ENCODE measurements at regions not wholly inside any gene's neighbourhood (a gene's known extent, or its start where the extent isn't known, plus 50 kb on each side); places are given as distances from the start of the nearest gene placed in this dataset.

DNA sequence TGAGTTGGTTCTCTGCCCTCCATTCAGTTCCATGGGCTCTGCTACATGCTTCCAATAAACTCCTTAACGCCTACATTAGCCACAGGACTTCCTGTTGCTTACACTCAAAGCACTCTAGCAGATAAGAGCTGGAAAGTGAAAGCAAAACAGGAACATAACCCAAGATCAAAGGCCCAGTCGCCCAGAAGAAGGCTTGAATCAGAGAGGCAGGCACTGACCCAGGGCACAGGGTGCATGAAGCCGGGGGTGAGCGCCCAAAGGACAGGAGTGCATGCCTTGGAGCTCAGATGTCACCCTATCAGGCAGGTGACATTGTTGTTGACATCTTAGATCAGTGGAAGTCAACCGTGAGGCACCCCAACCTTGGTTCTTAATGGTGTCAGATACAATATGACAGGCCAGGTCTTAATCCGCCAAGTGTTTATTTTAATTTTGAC, 235.1 kb downstream of the UACA start (continued):
- TF ChIP-seq ZBTB40 (IDR thresholded peaks at IDR 0.05) (0 out of 2 replicates have a peak, but pooled peaks have one; percentile 46), ZBTB40 (CRISPR knock-in tag; IDR thresholded peaks at IDR 0.05) (no peak), SMC3 (conservative IDR thresholded peaks at IDR 0.05; ENCODE audit: insufficient read depth, low read depth, low read length) (no peak), THRAP3 (IDR thresholded peaks at IDR 0.05; ENCODE audit: borderline replicate concordance) (no peak), ELF4 (CRISPR knock-in tag; IDR thresholded peaks at IDR 0.05) (peak; percentile 52; the same call in 1 of the 2 replicates), GABPB1 (CRISPR knock-in tag; IDR thresholded peaks at IDR 0.05) (peak; percentile 17; the same call in 1 of the 2 replicates), ZBTB9 (CRISPR knock-in tag; IDR thresholded peaks at IDR 0.05) (peak; percentile 45; the same call in 1 of the 2 replicates), ETV1 (tag; conservative IDR thresholded peaks at IDR 0.05; ENCODE audit: low read depth) (peak; percentile 86), RFX5 (IDR thresholded peaks at IDR 0.05; ENCODE audit: low read depth, low read length) (no peak), ATF1 (CRISPR knock-in tag; IDR thresholded peaks at IDR 0.05) (no peak), ATF1 (tag; IDR thresholded peaks at IDR 0.05) (peak; percentile 18; the same call in 1 of the 2 replicates), RBBP5 (IDR thresholded peaks at IDR 0.05; ENCODE audit: borderline replicate concordance, insufficient read depth, low read length, poor library complexity, severe bottlenecking) (no peak), SPI1 (IDR thresholded peaks at IDR 0.05; ENCODE audit: borderline replicate concordance, low read depth, low read length) (peak; percentile 37; the same call in 1 of the 2 replicates), ZNF79 (CRISPR knock-in tag; IDR thresholded peaks at IDR 0.05; ENCODE audit: low read depth) (no peak)
- TF ChIP-seq, protein P1, sequence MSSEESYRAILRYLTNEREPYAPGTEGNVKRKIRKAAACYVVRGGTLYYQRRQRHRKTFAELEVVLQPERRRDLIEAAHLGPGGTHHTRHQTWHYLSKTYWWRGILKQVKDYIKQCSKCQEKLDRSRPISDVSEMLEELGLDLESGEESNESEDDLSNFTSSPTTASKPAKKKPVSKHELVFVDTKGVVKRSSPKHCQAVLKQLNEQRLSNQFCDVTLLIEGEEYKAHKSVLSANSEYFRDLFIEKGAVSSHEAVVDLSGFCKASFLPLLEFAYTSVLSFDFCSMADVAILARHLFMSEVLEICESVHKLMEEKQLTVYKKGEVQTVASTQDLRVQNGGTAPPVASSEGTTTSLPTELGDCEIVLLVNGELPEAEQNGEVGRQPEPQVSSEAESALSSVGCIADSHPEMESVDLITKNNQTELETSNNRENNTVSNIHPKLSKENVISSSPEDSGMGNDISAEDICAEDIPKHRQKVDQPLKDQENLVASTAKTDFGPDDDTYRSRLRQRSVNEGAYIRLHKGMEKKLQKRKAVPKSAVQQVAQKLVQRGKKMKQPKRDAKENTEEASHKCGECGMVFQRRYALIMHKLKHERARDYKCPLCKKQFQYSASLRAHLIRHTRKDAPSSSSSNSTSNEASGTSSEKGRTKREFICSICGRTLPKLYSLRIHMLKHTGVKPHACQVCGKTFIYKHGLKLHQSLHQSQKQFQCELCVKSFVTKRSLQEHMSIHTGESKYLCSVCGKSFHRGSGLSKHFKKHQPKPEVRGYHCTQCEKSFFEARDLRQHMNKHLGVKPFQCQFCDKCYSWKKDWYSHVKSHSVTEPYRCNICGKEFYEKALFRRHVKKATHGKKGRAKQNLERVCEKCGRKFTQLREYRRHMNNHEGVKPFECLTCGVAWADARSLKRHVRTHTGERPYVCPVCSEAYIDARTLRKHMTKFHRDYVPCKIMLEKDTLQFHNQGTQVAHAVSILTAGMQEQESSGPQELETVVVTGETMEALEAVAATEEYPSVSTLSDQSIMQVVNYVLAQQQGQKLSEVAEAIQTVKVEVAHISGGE (CRISPR knock-in tag; IDR thresholded peaks at IDR 0.05) = peak in 1 of 3 experiments; percentile 39; a peak in 1 of 6 replicates
